ENCODE measurements at regions not wholly inside any gene's neighbourhood (a gene's known extent, or its start where the extent isn't known, plus 50 kb on each side); places are given as distances from the start of the nearest gene placed in this dataset.

GRCh38 chr2:56874717-56875116, 690.9 kb downstream of the CCDC85A start:
- no peak for TF ChIP-seq EZH2 (IDR thresholded peaks at IDR 0.05; ENCODE audit: low read length, unreplicated experiment)
- TF ChIP-seq, protein P1, sequence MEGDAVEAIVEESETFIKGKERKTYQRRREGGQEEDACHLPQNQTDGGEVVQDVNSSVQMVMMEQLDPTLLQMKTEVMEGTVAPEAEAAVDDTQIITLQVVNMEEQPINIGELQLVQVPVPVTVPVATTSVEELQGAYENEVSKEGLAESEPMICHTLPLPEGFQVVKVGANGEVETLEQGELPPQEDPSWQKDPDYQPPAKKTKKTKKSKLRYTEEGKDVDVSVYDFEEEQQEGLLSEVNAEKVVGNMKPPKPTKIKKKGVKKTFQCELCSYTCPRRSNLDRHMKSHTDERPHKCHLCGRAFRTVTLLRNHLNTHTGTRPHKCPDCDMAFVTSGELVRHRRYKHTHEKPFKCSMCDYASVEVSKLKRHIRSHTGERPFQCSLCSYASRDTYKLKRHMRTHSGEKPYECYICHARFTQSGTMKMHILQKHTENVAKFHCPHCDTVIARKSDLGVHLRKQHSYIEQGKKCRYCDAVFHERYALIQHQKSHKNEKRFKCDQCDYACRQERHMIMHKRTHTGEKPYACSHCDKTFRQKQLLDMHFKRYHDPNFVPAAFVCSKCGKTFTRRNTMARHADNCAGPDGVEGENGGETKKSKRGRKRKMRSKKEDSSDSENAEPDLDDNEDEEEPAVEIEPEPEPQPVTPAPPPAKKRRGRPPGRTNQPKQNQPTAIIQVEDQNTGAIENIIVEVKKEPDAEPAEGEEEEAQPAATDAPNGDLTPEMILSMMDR (conservative IDR thresholded peaks at IDR 0.05; ENCODE audit: low read depth, low read length) = no peak
- TF ChIP-seq EZH2phosphoT487 (IDR thresholded peaks at IDR 0.05; ENCODE audit: borderline replicate concordance, low read length) = no peak
